K562 (cell line): ENCODE measurements at regions not wholly inside any gene's neighbourhood (a gene's known extent, or its start where the extent isn't known, plus 50 kb on each side); places are given as distances from the start of the nearest gene placed in this dataset.

Experiments used
- ATAC-seq: fragments of 200-7000 bp; cut with Tn5 transposase; 3 replicates; pipeline ENCODE4 v1.9.1; 2020; ENCODE audit warnings: moderate library complexity
- BruUV-seq: library from RNA; stranded (reverse); fragments of 400-500 nt; replicated peaks from 2 replicates; lab custom pipeline; 2021; lab: Mats Ljungman, UMichigan
- CTCF ChIA-PET: fragments of 300-600 bp; formaldehyde crosslinking; extraction: SDS; loops from one replicate; lab custom pipeline; 2021; ENCODE audit warnings: low intra/inter-chr PET ratio; lab: Yijun Ruan, JAX
- POLR2A ChIA-PET: fragments of 300-600, 350-650 bp; sonication (Branson Sonifier 250); formaldehyde crosslinking; extraction: SDS; loops from one replicate; lab custom pipeline; 2021; ENCODE audit warnings: antibody characterized with exemption, inconsistent platforms; lab: Yijun Ruan, JAX
- DNase-seq, 4 experiments: peaks; one replicate each; pipeline versions ENCODE4 v3.0.0 to v3.0.0-alpha.2; 2011 to 2018; ENCODE audit warnings: low spot score in 3 of 4, mixed read lengths in 3 of 4; ENCODE audit errors: extremely low read depth in 1 of 4
- FAIRE-seq: peaks from 2 replicates; lab custom pipeline; 2011; peaks lifted over from hg19 to GRCh38; lab: Jason Lieb, UNC
- H2AFZ ChIP-seq: 2 replicates; pipeline ENCODE4 v1.6.0; 2011; ENCODE audit warnings: low read depth, low read length, control low read depth, inconsistent platforms
- H3K27ac ChIP-seq: fragments of 200-600 bp; 3 replicates; pipeline ENCODE4 v1.8.0; 2011; ENCODE audit warnings: low read depth, mild to moderate bottlenecking, control low read depth, inconsistent platforms, low read length, moderate library complexity, mixed read lengths; ENCODE audit errors: extremely low read depth
- H3K27me3 ChIP-seq, 2 experiments: fragments of 300-600 bp in 1 of 2; 2 replicates in 1 of 2; 3 replicates in 1 of 2; pipeline versions ENCODE4 v1.6.0 to v1.8.0; 2011; ENCODE audit warnings: inconsistent platforms in 2 of 2, low read length in 2 of 2, mild to moderate bottlenecking in 1 of 2, mixed read lengths in 1 of 2, moderate library complexity in 1 of 2; ENCODE audit not compliant: control insufficient read depth in 2 of 2, insufficient read depth in 2 of 2
- H3K36me3 ChIP-seq: fragments of 300-600 bp; 3 replicates; pipeline ENCODE4 v1.8.0; 2011; ENCODE audit warnings: mild to moderate bottlenecking, low read length, inconsistent platforms; ENCODE audit not compliant: control insufficient read depth, insufficient read depth
- H3K4me1 ChIP-seq, 2 experiments: fragments of 200-600 bp in 1 of 2; replicated peaks in 1 of 2; 2 replicates in 1 of 2; 3 replicates in 1 of 2; pipeline versions ENCODE4 v1.5.1 to v1.8.0; 2011; ENCODE audit warnings: inconsistent platforms in 2 of 2, low read length in 2 of 2, mild to moderate bottlenecking in 1 of 2, mixed read lengths in 1 of 2, moderate library complexity in 1 of 2; ENCODE audit not compliant: control insufficient read depth in 2 of 2, insufficient read depth in 2 of 2
- H3K4me2 ChIP-seq: 2 replicates; pipeline ENCODE4 v1.6.1; 2011; ENCODE audit warnings: low read length, control low read depth, inconsistent platforms, mixed read lengths; ENCODE audit not compliant: insufficient read depth
- H3K4me3 ChIP-seq: fragments of 200-600 bp; sonication (generic), shearing (Covaris generic); 2 replicates; pipeline ENCODE4 v1.5.1; 2016; ENCODE audit warnings: control low read depth, inconsistent platforms
- H3K79me2 ChIP-seq: fragments of 200-600 bp; 3 replicates; pipeline ENCODE4 v1.8.0; 2011; ENCODE audit warnings: low read length, inconsistent platforms; ENCODE audit not compliant: control insufficient read depth, insufficient read depth
- H3K9ac ChIP-seq, 2 experiments: 2 replicates each; pipeline versions ENCODE4 v1.6.0 to v1.6.1; 2011; ENCODE audit warnings: low read depth in 2 of 2, low read length in 2 of 2, control low read depth in 1 of 2, inconsistent platforms in 1 of 2, mild to moderate bottlenecking in 1 of 2, mixed read lengths in 1 of 2; ENCODE audit not compliant: insufficient read depth in 1 of 2
- H3K9me1 ChIP-seq: one replicate; pipeline ENCODE4 v1.6.0; 2011; ENCODE audit warnings: inconsistent platforms, mild to moderate bottlenecking, low read length, moderate library complexity; ENCODE audit not compliant: control insufficient read depth, insufficient read depth
- H3K9me3 ChIP-seq: replicated peaks from 2 replicates; pipeline ENCODE4 v1.5.1; 2011; ENCODE audit warnings: low read depth, low read length, inconsistent platforms; ENCODE audit not compliant: control insufficient read depth, insufficient read depth
- H4K20me1 ChIP-seq: replicated peaks from 2 replicates; pipeline ENCODE4 v1.6.1; 2011; ENCODE audit warnings: low read length, inconsistent platforms, mixed read lengths; ENCODE audit not compliant: control insufficient read depth, insufficient read depth
- EP400 ChIP-seq: fragments of 450-650 bp; IDR thresholded peaks from 2 replicates; pipeline ENCODE4 v1.6.1; 2017; ENCODE audit warnings: antibody characterized with exemption, mild to moderate bottlenecking, moderate library complexity
- GTF2E2 ChIP-seq: fragments of 200-800 bp; sonication (Bioruptor generic); IDR thresholded peaks from 2 replicates; pipeline ENCODE4 v1.6.1; 2016; ENCODE audit warnings: missing genetic modification characterization, missing compliant biosample characterization
- HIVEP1 ChIP-seq: fragments of 250-450 bp; sonication (Bioruptor Pico); IDR thresholded peaks from 2 replicates; pipeline ENCODE4 v1.4.0; 2020; ENCODE audit warnings: mild to moderate bottlenecking
- KDM2B ChIP-seq: fragments of 250-450 bp; sonication (Bioruptor Pico); IDR thresholded peaks from 2 replicates; pipeline ENCODE4 v1.8.0; 2021; ENCODE audit warnings: mild to moderate bottlenecking, moderate library complexity
- MTA2 ChIP-seq: fragments of 450-650 bp; IDR thresholded peaks from 2 replicates; pipeline ENCODE4 v1.6.1; 2016; ENCODE audit warnings: low read depth
- NCOA4 ChIP-seq: fragments of 450-650 bp; IDR thresholded peaks from 2 replicates; pipeline ENCODE4 v1.6.1; 2018; ENCODE audit warnings: mild to moderate bottlenecking; ENCODE audit not compliant: partially characterized antibody
- RB1 ChIP-seq: fragments of 450-650 bp; IDR thresholded peaks from 2 replicates; pipeline ENCODE4 v1.6.1; 2017; ENCODE audit warnings: low read depth, mild to moderate bottlenecking
- SIN3B ChIP-seq: fragments of 450-650 bp; IDR thresholded peaks from 2 replicates; pipeline ENCODE4 v1.6.1; 2017; ENCODE audit warnings: low read depth, mild to moderate bottlenecking, moderate library complexity
- STAT5B ChIP-seq: fragments of 250-450 bp; sonication (Bioruptor Pico); IDR thresholded peaks from 2 replicates; pipeline ENCODE4 v1.8.0; 2021; ENCODE audit warnings: mild to moderate bottlenecking, inconsistent platforms
- TCF7 ChIP-seq: sonication (generic); IDR thresholded peaks from 2 replicates; pipeline ENCODE4 v1.6.1; 2016; ENCODE audit warnings: antibody characterized with exemption, borderline replicate concordance
- TRIM24 ChIP-seq, 2 experiments: fragments of 450-650 bp; IDR thresholded peaks; 2 replicates each; pipeline ENCODE4 v1.6.1; 2016
- ZNF134 ChIP-seq: fragments of 250-450 bp; sonication (Bioruptor Pico); conservative IDR thresholded peaks from 2 replicates; pipeline ENCODE4 v1.4.0; 2020
- ZNF175 ChIP-seq: fragments of 200-800 bp; sonication (Bioruptor generic); IDR thresholded peaks from 2 replicates; pipeline ENCODE4 v1.6.1; 2016; ENCODE audit warnings: low read depth, mild to moderate bottlenecking, missing genetic modification characterization, missing compliant biosample characterization
- ZNF436 ChIP-seq: fragments of 250-450, 450-650 bp; sonication (Bioruptor Pico); formaldehyde crosslinking; IDR thresholded peaks from 2 replicates; pipeline ENCODE4 v1.7.0; 2020; ENCODE audit warnings: mild to moderate bottlenecking
- ZNF584 ChIP-seq: fragments of 200-800 bp; sonication (Bioruptor generic); IDR thresholded peaks from 2 replicates; pipeline ENCODE4 v1.6.1; 2016; ENCODE audit warnings: low read depth, mild to moderate bottlenecking, missing genetic modification characterization, missing compliant biosample characterization
- ZNF766 ChIP-seq: fragments of 200-800 bp; sonication (Bioruptor generic); conservative IDR thresholded peaks from 2 replicates; pipeline ENCODE4 v1.6.1; 2016; ENCODE audit warnings: missing genetic modification characterization, missing compliant biosample characterization
- WGBS: fragments of 100-300 bp; shearing (Covaris generic); methylation state at CpG from one replicate; pipeline ENCODE4 v1.1.6; 2016; ENCODE audit warnings: low coverage, mixed read lengths; ENCODE audit not compliant: insufficient coverage; ENCODE audit errors: missing lambda C conversion rate; 5-methylcytosine and 5-hydroxymethylcytosine counted together
- in situ Hi-C: fragments of 300-500 bp; cut with MboI; formaldehyde crosslinking; loops from 4 replicates; pipeline ENCODE4 v1.15.0; 2018; ENCODE audit warnings: inconsistent platforms, mixed read lengths
- intact Hi-C: fragments of 100-400 bp; cut with micrococcal nuclease; formaldehyde crosslinking; loops from 2 replicates; pipeline ENCODE4 v1.14.2; 2022

DNA sequence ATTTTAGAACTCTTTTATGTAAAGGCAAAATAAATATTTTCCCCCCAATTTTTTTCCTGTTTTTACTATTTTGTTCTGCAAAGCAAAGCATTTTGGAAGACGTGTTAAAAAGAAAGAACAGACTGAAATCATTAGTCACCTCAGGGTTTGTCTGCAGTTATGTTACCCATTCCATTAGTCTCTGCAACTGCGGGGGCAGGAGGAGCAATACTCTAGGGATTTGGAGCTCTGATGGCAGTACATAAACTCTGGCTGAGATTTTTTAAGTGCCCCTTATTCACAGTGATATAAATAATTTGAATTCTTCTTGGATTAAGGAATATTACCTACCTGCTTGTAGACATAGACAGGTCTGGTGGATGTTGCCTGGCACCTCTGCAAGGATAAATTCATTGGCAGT is 88.0 kb upstream of the CELF4 start:
- intact Hi-C loops = no loop called here
- Histone ChIP-seq H3K36me3 (no peaks in the 10 kb centered on the region), H3K27ac (no peak overlapping the region), H3K4me2 (no peak overlapping the region), H3K4me3 (no peak overlapping the region), H3K9ac (no peak overlapping the region), H2AFZ (no peak overlapping the region), H3K4me1 (no peaks in the 10 kb centered on the region), H3K79me2 (no peaks in the 10 kb centered on the region), H4K20me1 (no peaks in the 10 kb centered on the region), H3K27me3 (no peaks in the 10 kb centered on the region), H3K9me1 (no peaks in the 10 kb centered on the region), H3K9me3 (no peaks in the 10 kb centered on the region)
- ATAC-seq = no peak
- TF ChIP-seq KDM2B (CRISPR knock-in tag) (no peak), MTA2 (no peak), NCOA4 (no peak), TCF7 (no peak), ZNF436 (CRISPR knock-in tag) (no peak), ZNF584 (no peak), GTF2E2 (tag) (no peak), SIN3B (no peak), ZNF766 (no peak), TRIM24 (IDR thresholded peaks at IDR 0.05) (no peak), ZNF134 (CRISPR knock-in tag) (no peak), EP400 (no peak), STAT5B (CRISPR knock-in tag) (no peak), ZNF175 (CRISPR knock-in tag) (no peak), RB1 (no peak), HIVEP1 (CRISPR knock-in tag) (no peak)
- DNase-seq = no peak
- FAIRE-seq = no peak
- POLR2A ChIA-PET = no interaction called here
- CTCF ChIA-PET = no interaction called here
- WGBS = 0% methylated on average over 2 of the region's 2 CpGs
- in situ Hi-C loops = no loop called here
- BruUV-seq = no TSS peak
